HepG2 (cell line): ENCODE measurements at regions not wholly inside any gene's neighbourhood (a gene's known extent, or its start where the extent isn't known, plus 50 kb on each side); places are given as distances from the start of the nearest gene placed in this dataset.
A peak's percentile ranks its signal among the peaks of the same experiment; 100 is the strongest.

ENCODE experiments used
- ATAC-seq: fragments of 200-7000 bp; cut with Tn5 transposase; 3 replicates; pipeline ENCODE4 v1.9.1; 2020; ENCODE audit warnings: mild to moderate bottlenecking, moderate library complexity
- BruUV-seq: library from RNA; stranded (reverse); fragments of 400-500 nt; replicated peaks from 2 replicates; lab custom pipeline; 2021; lab: Mats Ljungman, UMichigan
- CTCF ChIA-PET: fragments of 300-600 bp; formaldehyde crosslinking; extraction: SDS; loops from one replicate; lab custom pipeline; 2021; ENCODE audit warnings: low total read pairs, inconsistent platforms, low intra/inter-chr PET ratio; lab: Yijun Ruan, JAX
- POLR2A ChIA-PET: fragments of 350-600 bp; sonication (Branson Sonifier 250); formaldehyde crosslinking; loops from one replicate; lab custom pipeline; 2020; ENCODE audit warnings: antibody characterized with exemption, inconsistent platforms; lab: Yijun Ruan, JAX
- DNase-seq: peaks from one replicate; pipeline ENCODE4 v3.0.0-alpha.2; 2015; ENCODE audit warnings: low spot score
- FAIRE-seq: peaks from 3 replicates; lab custom pipeline; 2011; peaks lifted over from hg19 to GRCh38; lab: Jason Lieb, UNC
- H2AFZ ChIP-seq: one replicate; pipeline ENCODE4 v1.6.1; 2011; ENCODE audit warnings: low read length, inconsistent platforms
- H3K27ac ChIP-seq: fragments of 300-600 bp; 3 replicates; pipeline ENCODE4 v1.8.0; 2011; ENCODE audit warnings: mixed run types, mild to moderate bottlenecking, mixed read lengths, low read length, inconsistent platforms; ENCODE audit not compliant: insufficient read depth; ENCODE audit errors: extremely low read length
- H3K27me3 ChIP-seq, 2 experiments: fragments of 200-600 bp in 1 of 2; 2 replicates in 1 of 2; 3 replicates in 1 of 2; pipeline versions ENCODE4 v1.6.0 to v1.8.0; 2011; ENCODE audit warnings: low read length in 2 of 2, mild to moderate bottlenecking in 2 of 2, moderate library complexity in 2 of 2, inconsistent platforms in 1 of 2; ENCODE audit not compliant: insufficient read depth in 2 of 2, control insufficient read depth in 1 of 2
- H3K36me3 ChIP-seq, 2 experiments: fragments of 200-600 bp in 1 of 2; replicated peaks in 1 of 2; 2 replicates in 1 of 2; 3 replicates in 1 of 2; pipeline versions ENCODE4 v1.5.1 to v1.8.0; 2011; ENCODE audit warnings: low read length in 2 of 2, inconsistent platforms in 1 of 2; ENCODE audit not compliant: insufficient read depth in 2 of 2, control insufficient read depth in 1 of 2
- H3K4me1 ChIP-seq: 2 replicates; pipeline ENCODE4 v1.5.1; 2012; ENCODE audit warnings: low read length, inconsistent platforms; ENCODE audit not compliant: insufficient read depth
- H3K4me2 ChIP-seq: 2 replicates; pipeline ENCODE4 v1.6.0; 2011; ENCODE audit warnings: low read depth, low read length, inconsistent platforms
- H3K4me3 ChIP-seq, 3 experiments: fragments of 200-600 bp in 1 of 3; sonication (generic), shearing (Covaris generic) in 1 of 3; replicated peaks in 1 of 3; 2 replicates each; pipeline ENCODE4 v1.5.1; 2011 to 2016; ENCODE audit warnings: low read length in 3 of 3, inconsistent platforms in 2 of 3, low read depth in 2 of 3, mild to moderate bottlenecking in 2 of 3, control low read depth in 1 of 3, mixed read lengths in 1 of 3; ENCODE audit not compliant: insufficient read depth in 1 of 3
- H3K79me2 ChIP-seq: one replicate; pipeline ENCODE4 v1.6.1; 2011; ENCODE audit warnings: low read length, inconsistent platforms; ENCODE audit not compliant: insufficient read depth
- H3K9ac ChIP-seq: 2 replicates; pipeline ENCODE4 v1.6.0; 2011; ENCODE audit warnings: mild to moderate bottlenecking, low read depth, low read length, inconsistent platforms; ENCODE audit not compliant: insufficient read depth
- H3K9me3 ChIP-seq: 2 replicates; pipeline ENCODE4 v1.5.1; 2012; ENCODE audit warnings: mild to moderate bottlenecking, low read length
- H4K20me1 ChIP-seq: 2 replicates; pipeline ENCODE4 v1.6.0; 2011; ENCODE audit warnings: inconsistent platforms, mild to moderate bottlenecking, low read length, moderate library complexity; ENCODE audit not compliant: insufficient read depth
- AHR ChIP-seq: IDR thresholded peaks from 2 replicates; pipeline ENCODE4 v1.6.1; 2018; ENCODE audit warnings: missing genetic modification reagents, missing compliant biosample characterization
- CEBPB ChIP-seq: IDR thresholded peaks from 2 replicates; pipeline ENCODE4 v1.6.1; 2011; ENCODE audit warnings: low read depth, low read length, improper control_type of control experiment, borderline replicate concordance
- CEBPG ChIP-seq: IDR thresholded peaks from 2 replicates; pipeline ENCODE4 v1.6.1; 2016
- DMAP1 ChIP-seq: IDR thresholded peaks from 2 replicates; pipeline ENCODE4 v1.6.1; 2016
- HNF4A ChIP-seq: sonication (generic); formaldehyde crosslinking; IDR thresholded peaks from 2 replicates; pipeline ENCODE4 v1.4.0; 2020; ENCODE audit warnings: missing genetic modification reagents
- MEIS1 ChIP-seq: sonication (generic); formaldehyde crosslinking; IDR thresholded peaks from 2 replicates; pipeline ENCODE4 v1.9.0; 2021; ENCODE audit warnings: mild to moderate bottlenecking, missing genetic modification reagents, moderate library complexity, borderline replicate concordance
- NFATC3 ChIP-seq: sonication (generic); formaldehyde crosslinking; IDR thresholded peaks from 2 replicates; pipeline ENCODE4 v1.5.1; 2020; ENCODE audit warnings: mild to moderate bottlenecking, missing genetic modification reagents
- SETDB1 ChIP-seq: sonication (generic); formaldehyde crosslinking; IDR thresholded peaks from 2 replicates; pipeline ENCODE4 v1.5.1; 2020; ENCODE audit warnings: missing genetic modification reagents, mild to moderate bottlenecking, borderline replicate concordance
- ZNF446 ChIP-seq: sonication (generic); formaldehyde crosslinking; IDR thresholded peaks from 2 replicates; pipeline ENCODE4 v1.5.0; 2020; ENCODE audit warnings: mild to moderate bottlenecking, missing genetic modification reagents
- ZNF546 ChIP-seq: sonication (generic); formaldehyde crosslinking; conservative IDR thresholded peaks from 2 replicates; pipeline ENCODE4 v1.8.1; 2023; ENCODE audit warnings: mild to moderate bottlenecking, missing genetic modification reagents
- ZNF703 ChIP-seq: sonication (generic); formaldehyde crosslinking; IDR thresholded peaks from 2 replicates; pipeline ENCODE4 v1.5.1; 2020; ENCODE audit warnings: missing genetic modification reagents, mild to moderate bottlenecking, moderate library complexity, borderline replicate concordance
- ZSCAN21 ChIP-seq: sonication (generic); formaldehyde crosslinking; IDR thresholded peaks from 2 replicates; pipeline ENCODE4 v1.8.0; 2022; ENCODE audit warnings: mild to moderate bottlenecking, missing genetic modification reagents, moderate library complexity, borderline replicate concordance
- WGBS: methylation state at CpG from one replicate; pipeline ENCODE4 v1.1.6; 2017; ENCODE audit warnings: low lambda C conversion rate; 5-methylcytosine and 5-hydroxymethylcytosine counted together
- in situ Hi-C: cut with HindIII; loops from 2 replicates; pipeline ENCODE4 v1.10.0; 2017; ENCODE audit warnings: low pct_unique_long_range_greater_than_20kb; ENCODE audit not compliant: extremely low pct_ligation_motif_present
- intact Hi-C: fragments of 100-400 bp; cut with micrococcal nuclease; formaldehyde crosslinking; loops from one replicate; pipeline ENCODE4 v1.10.0; 2022; ENCODE audit not compliant: unreplicated experiment

- no peaks in the 10 kb centered on the region for H3K9me3 ChIP-seq
- ATAC-seq (peak; percentile 40; the same call in 1 of the 3 replicates), FAIRE-seq (no peak), DNase-seq (no peak)
- intact Hi-C loops (no loop called here), in situ Hi-C loops (no loop called here)
- no peak overlapping the region for H3K9ac ChIP-seq
- H3K79me2 ChIP-seq, result no peaks in the 10 kb centered on the region
- no peak overlapping the region for H3K4me2 ChIP-seq
- H3K27me3 ChIP-seq, result no peaks in the 10 kb centered on the region
- BruUV-seq, result no TSS peak
- ChIA-PET POLR2A (no interaction called here), CTCF (no interaction called here)
- H3K4me1 ChIP-seq, result no peaks in the 10 kb centered on the region; the same call in 1 of the 2 replicates
- H4K20me1 ChIP-seq, result no peaks in the 10 kb centered on the region
- H3K4me3 ChIP-seq, result no peak overlapping the region
- 0% methylated on average over 2 of the region's 2 CpGs for WGBS
- no peak overlapping the region for H3K27ac ChIP-seq
- peak; percentile 33; the same call in 1 of the 2 replicates for TF ChIP-seq HNF4A (CRISPR knock-in tag)
- no peak for TF ChIP-seq NFATC3 (CRISPR knock-in tag)
- TF ChIP-seq CEBPG (CRISPR knock-in tag), result 0 out of 2 replicates have a peak, but pooled peaks have one; percentile 5
- TF ChIP-seq CEBPB, result peak; percentile 72; the same call in 1 of the 2 replicates
- H3K36me3 ChIP-seq, result no peaks in the 10 kb centered on the region
- H2AFZ ChIP-seq, result no peak overlapping the region
Measured at GRCh38 chr9:81855538-81855937, 72.7 kb upstream of the SPATA31D4 start.

GRCh38 chr9:81858657-81859430 is 69.4 kb upstream of the SPATA31D4 start:
- intact Hi-C loops, result no loop called here
- 14% methylated on average over 5 of the region's 6 CpGs for WGBS

More at GRCh38 chr9:81858657-81859430, 69.4 kb upstream of the SPATA31D4 start:
- DNase-seq (no peak), FAIRE-seq (no peak), ATAC-seq (no peak)
- Histone ChIP-seq H3K4me3 (no peak overlapping the region), H3K9me3 (no peaks in the 10 kb centered on the region), H4K20me1 (no peaks in the 10 kb centered on the region), H3K27me3 (no peaks in the 10 kb centered on the region), H3K79me2 (no peaks in the 10 kb centered on the region), H3K27ac (no peak overlapping the region), H3K4me1 (no peaks in the 10 kb centered on the region; the same call in 1 of the 2 replicates), H2AFZ (no peak overlapping the region), H3K4me2 (no peak overlapping the region), H3K9ac (no peak overlapping the region), H3K36me3 (no peaks in the 10 kb centered on the region)
- TF ChIP-seq DMAP1 (no peak), AHR (CRISPR knock-in tag) (no peak), SETDB1 (no peak), ZNF546 (no peak), ZNF446 (CRISPR knock-in tag) (no peak), ZSCAN21 (CRISPR knock-in tag) (no peak), MEIS1 (no peak), ZNF703 (no peak)
- BruUV-seq, result no TSS peak
- in situ Hi-C loops, result no loop called here
- ChIA-PET POLR2A (no interaction called here), CTCF (no interaction called here)
